Endodermal cell (in vitro differentiated cells): ENCODE measurements at regions not wholly inside any gene's neighbourhood (a gene's known extent, or its start where the extent isn't known, plus 50 kb on each side); places are given as distances from the start of the nearest gene placed in this dataset.

ENCODE experiments used
- DNase-seq: peaks from one replicate; pipeline ENCODE4 v3.0.0-alpha.2; 2017
- H3K27ac ChIP-seq: 2 replicates; pipeline ENCODE4 v1.5.1; 2013; ENCODE audit warnings: mild to moderate bottlenecking, low read depth, low read length, moderate library complexity
- H3K27me3 ChIP-seq: 2 replicates; pipeline ENCODE4 v1.6.1; 2013; ENCODE audit warnings: mild to moderate bottlenecking, low read length, moderate library complexity; ENCODE audit not compliant: insufficient read depth, control insufficient read depth, poor library complexity, severe bottlenecking
- H3K36me3 ChIP-seq: 2 replicates; pipeline ENCODE4 v1.7.0; 2013; ENCODE audit warnings: mild to moderate bottlenecking, low read length, moderate library complexity; ENCODE audit not compliant: control insufficient read depth, insufficient read depth
- H3K4me1 ChIP-seq: one replicate; pipeline ENCODE4 v1.7.0; 2013; ENCODE audit warnings: low read length; ENCODE audit not compliant: control insufficient read depth, insufficient read depth
- H3K4me3 ChIP-seq: 2 replicates; pipeline ENCODE4 v1.5.1; 2013; ENCODE audit warnings: mild to moderate bottlenecking, low read length, moderate library complexity
- H3K9ac ChIP-seq: 2 replicates; pipeline ENCODE4 v1.6.1; 2013; ENCODE audit warnings: mild to moderate bottlenecking, low read length, moderate library complexity; ENCODE audit not compliant: poor library complexity, severe bottlenecking; ENCODE audit errors: extremely low read depth
- H3K9me3 ChIP-seq: 2 replicates; pipeline ENCODE4 v1.6.1; 2013; ENCODE audit warnings: mild to moderate bottlenecking, low read length, moderate library complexity; ENCODE audit not compliant: control insufficient read depth
- H3K27ac Mint-ChIP-seq: 2 replicates; pipeline ENCODE4 v1.8.0; 2020; ENCODE audit warnings: mixed read lengths
- H3K27me3 Mint-ChIP-seq: 2 replicates; pipeline ENCODE4 v1.8.0; 2021; ENCODE audit warnings: mild to moderate bottlenecking, mixed read lengths; ENCODE audit not compliant: insufficient read depth
- H3K36me3 Mint-ChIP-seq: 2 replicates; pipeline ENCODE4 v1.8.0; 2020; ENCODE audit warnings: low read depth, mixed read lengths
- H3K4me1 Mint-ChIP-seq: 2 replicates; pipeline ENCODE4 v1.8.0; 2020; ENCODE audit warnings: mixed read lengths
- H3K4me3 Mint-ChIP-seq: 2 replicates; pipeline ENCODE4 v1.8.0; 2020; ENCODE audit warnings: mild to moderate bottlenecking, moderate library complexity, mixed read lengths
- H3K9me3 Mint-ChIP-seq: 2 replicates; pipeline ENCODE4 v1.8.0; 2020; ENCODE audit warnings: mild to moderate bottlenecking, mixed read lengths
- WGBS, 2 experiments: methylation state at CpG; one replicate each; pipeline versions ENCODE4 v1.1.5 to v1.1.7; 2013; ENCODE audit warnings: missing lambda C conversion rate in 2 of 2, mixed read lengths in 1 of 2; ENCODE audit not compliant: insufficient coverage in 1 of 2, insufficient read length in 1 of 2; 5-methylcytosine and 5-hydroxymethylcytosine counted together
- TF ChIP-seq, protein P1 (sequence below): fragments of 200-600 bp; sonication (generic); conservative IDR thresholded peaks from 2 replicates; pipeline ENCODE4 v1.5.0; 2021; ENCODE audit warnings: antibody characterized with exemption, mild to moderate bottlenecking

DNA sequence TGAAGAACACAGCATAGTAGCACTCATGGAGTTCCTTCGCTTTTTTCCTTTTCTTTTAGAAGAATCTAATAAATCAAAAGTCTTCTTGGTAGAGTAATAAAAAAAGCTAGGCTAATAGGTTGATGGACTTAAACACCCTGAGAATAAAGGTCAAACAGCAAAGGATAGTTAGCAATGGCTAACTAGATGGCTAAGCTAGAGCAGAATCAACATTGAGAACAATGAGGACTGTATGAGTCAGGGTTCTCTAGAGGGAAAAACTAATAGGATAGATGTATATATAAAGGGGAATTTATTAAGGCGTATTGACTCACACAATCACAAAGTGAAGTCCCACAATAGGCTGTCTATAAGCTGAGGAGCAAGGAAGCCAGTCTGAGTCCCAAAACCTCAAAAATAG is 550.9 kb downstream of the GLUD2 start:
- TF ChIP-seq, protein P1, sequence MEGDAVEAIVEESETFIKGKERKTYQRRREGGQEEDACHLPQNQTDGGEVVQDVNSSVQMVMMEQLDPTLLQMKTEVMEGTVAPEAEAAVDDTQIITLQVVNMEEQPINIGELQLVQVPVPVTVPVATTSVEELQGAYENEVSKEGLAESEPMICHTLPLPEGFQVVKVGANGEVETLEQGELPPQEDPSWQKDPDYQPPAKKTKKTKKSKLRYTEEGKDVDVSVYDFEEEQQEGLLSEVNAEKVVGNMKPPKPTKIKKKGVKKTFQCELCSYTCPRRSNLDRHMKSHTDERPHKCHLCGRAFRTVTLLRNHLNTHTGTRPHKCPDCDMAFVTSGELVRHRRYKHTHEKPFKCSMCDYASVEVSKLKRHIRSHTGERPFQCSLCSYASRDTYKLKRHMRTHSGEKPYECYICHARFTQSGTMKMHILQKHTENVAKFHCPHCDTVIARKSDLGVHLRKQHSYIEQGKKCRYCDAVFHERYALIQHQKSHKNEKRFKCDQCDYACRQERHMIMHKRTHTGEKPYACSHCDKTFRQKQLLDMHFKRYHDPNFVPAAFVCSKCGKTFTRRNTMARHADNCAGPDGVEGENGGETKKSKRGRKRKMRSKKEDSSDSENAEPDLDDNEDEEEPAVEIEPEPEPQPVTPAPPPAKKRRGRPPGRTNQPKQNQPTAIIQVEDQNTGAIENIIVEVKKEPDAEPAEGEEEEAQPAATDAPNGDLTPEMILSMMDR, result no peak
- H3K9ac ChIP-seq, result no peak overlapping the region
- Mint-ChIP-seq H3K4me3 (no peak overlapping the region), H3K4me1 (no peaks in the 10 kb centered on the region), H3K9me3 (peaks cover 34% of the 10 kb centered on the region), H3K27ac (no peak overlapping the region), H3K36me3 (no peaks in the 10 kb centered on the region), H3K27me3 (no peaks in the 10 kb centered on the region)
- H3K36me3 ChIP-seq, result no peaks in the 10 kb centered on the region
- WGBS, 2 experiments, result 0% methylated on average over 1 of the region's 2 CpGs; no CpG with 5 or more reads in 1 of the 2 experiments
- no peak for DNase-seq
- no peak overlapping the region for H3K4me3 ChIP-seq
- no peak overlapping the region for H3K27ac ChIP-seq
- no peaks in the 10 kb centered on the region for H3K9me3 ChIP-seq
- H3K4me1 ChIP-seq, result no peaks in the 10 kb centered on the region
- H3K27me3 ChIP-seq, result no peaks in the 10 kb centered on the region

DNA sequence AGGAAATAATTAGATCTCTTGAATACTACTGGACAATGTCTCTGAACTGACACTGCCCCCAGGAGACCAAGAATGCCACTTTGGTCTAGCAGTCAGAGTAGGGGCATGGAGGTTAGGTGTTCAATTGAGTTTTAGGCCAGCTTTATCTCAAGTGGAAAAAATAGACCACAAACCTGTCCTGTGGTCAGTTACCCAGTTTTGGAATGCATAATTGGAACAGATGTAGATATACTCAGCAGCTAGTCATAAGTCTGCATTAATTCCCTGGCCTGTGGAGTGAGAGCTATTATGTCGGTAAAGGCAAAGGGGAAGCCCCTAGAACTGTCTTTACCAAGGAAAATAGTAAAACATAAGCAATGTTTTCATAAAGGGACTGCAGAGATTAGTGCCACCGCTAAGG is 587.7 kb downstream of the GLUD2 start:
- H3K27ac Mint-ChIP-seq, result no peak overlapping the region
- no CpG with 5 or more reads among the region's 2 CpGs for WGBS, 2 experiments

DNA sequence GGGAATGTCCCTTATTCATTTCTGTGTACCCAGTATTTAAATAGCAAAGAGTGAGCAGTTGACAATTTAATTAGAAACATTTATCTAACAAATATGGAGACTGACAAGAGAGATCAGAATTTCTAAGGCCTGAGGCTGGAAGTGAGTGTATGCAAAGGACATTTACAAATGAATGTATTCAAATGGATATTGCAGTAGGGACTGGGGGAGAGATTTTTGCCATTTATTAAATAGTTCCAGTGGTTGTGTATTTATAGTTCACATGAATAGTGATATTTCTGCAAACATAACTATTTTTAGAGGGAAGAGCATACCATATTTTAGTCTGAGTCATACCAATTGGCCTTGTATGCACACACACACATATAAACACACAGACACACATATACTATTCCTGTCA is 592.4 kb downstream of the GLUD2 start:
- no peak for DNase-seq
- H3K9me3 Mint-ChIP-seq, result peaks cover 34% of the 10 kb centered on the region
- H3K4me3 Mint-ChIP-seq, result no peak overlapping the region
- no peaks in the 10 kb centered on the region for H3K36me3 ChIP-seq
- H3K4me1 Mint-ChIP-seq, result no peaks in the 10 kb centered on the region
- no peak overlapping the region for H3K27ac ChIP-seq
- TF ChIP-seq, protein P1, result no peak
- H3K27me3 Mint-ChIP-seq, result no peaks in the 10 kb centered on the region
- no peak overlapping the region for H3K4me3 ChIP-seq
- H3K9ac ChIP-seq, result no peak overlapping the region
- H3K4me1 ChIP-seq, result no peaks in the 10 kb centered on the region
- H3K9me3 ChIP-seq, result no peaks in the 10 kb centered on the region
- no peak overlapping the region for H3K27ac Mint-ChIP-seq
- no peaks in the 10 kb centered on the region for H3K36me3 Mint-ChIP-seq
- H3K27me3 ChIP-seq, result no peaks in the 10 kb centered on the region

More for the DNA sequence above, 587.7 kb downstream of the GLUD2 start:
- Mint-ChIP-seq H3K4me1 (no peaks in the 10 kb centered on the region), H3K4me3 (no peak overlapping the region), H3K36me3 (no peaks in the 10 kb centered on the region), H3K27me3 (no peaks in the 10 kb centered on the region), H3K9me3 (peaks cover 46% of the 10 kb centered on the region)
- no peaks in the 10 kb centered on the region for H3K36me3 ChIP-seq
- H3K27me3 ChIP-seq, result no peaks in the 10 kb centered on the region
- H3K4me3 ChIP-seq, result no peak overlapping the region
- H3K27ac ChIP-seq, result no peak overlapping the region
- TF ChIP-seq, protein P1, result no peak
- H3K4me1 ChIP-seq, result no peaks in the 10 kb centered on the region
- H3K9me3 ChIP-seq, result no peaks in the 10 kb centered on the region
- no peak overlapping the region for H3K9ac ChIP-seq
- DNase-seq, result no peak
